ENCODE measurements at regions not wholly inside any gene's neighbourhood (a gene's known extent, or its start where the extent isn't known, plus 50 kb on each side); places are given as distances from the start of the nearest gene placed in this dataset.

DNA sequence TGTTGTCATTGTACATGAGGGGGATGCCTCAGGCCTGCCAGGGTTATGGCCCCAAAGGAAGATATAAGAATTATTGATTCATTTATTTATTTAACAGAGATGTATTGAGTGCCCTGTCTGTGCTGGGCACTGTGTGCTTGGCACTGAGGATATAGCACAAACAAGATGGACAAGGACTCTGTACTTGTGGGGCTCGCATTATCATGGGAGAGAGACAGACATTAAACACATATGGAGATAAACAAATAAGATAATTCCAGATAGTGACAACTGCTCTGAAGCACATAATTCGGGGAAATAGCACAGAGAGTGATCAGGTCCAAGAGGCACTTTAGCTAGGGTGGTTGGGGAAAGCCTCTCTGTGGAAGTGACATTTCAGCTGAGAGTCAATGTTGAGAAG is 119.8 kb upstream of the ARHGAP20 start:
- no peak for DNase-seq (ENCODE audit: low spot score)

DNA sequence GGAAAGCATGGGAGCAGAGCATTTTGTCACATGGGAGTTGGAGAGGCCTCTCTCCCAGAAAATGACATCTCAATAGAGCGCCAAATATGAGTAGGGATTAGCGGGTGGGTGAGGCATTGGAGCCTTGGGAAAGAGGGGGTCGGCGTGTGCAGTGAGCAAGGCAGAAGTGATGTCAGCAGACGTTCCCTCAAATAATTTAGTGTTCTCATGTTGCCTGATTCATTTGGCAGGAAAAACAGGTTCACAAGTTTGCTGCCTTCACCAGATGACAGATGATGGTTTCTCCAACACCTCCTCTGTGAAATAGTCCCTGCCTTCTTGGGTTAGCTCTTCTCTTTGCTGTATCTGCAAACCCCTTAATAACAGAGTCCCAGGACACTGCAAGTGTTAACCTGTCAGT is 118.5 kb upstream of the ARHGAP20 start:
- no peak for DNase-seq (ENCODE audit: low spot score)

DNA sequence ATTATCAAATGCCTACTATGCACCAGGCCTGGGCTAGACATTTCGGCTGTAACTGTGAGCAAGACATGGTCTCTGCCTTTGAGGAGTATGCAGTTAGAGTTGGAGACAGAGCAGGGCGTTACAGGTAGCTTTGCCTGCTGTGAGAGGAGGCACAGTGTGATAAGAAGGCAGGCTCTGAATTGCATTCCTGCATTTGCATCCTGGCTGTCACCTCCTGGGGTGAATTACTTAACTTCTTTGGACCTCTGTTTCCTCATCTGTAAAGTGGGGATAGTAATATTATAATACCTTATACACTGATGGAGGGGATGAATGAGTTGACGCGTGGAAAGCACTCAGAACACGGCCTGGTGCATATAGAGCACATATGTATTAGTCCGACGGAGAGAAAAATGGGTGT is 118.1 kb upstream of the ARHGAP20 start:
- DNase-seq (ENCODE audit: low spot score): no peak

DNA sequence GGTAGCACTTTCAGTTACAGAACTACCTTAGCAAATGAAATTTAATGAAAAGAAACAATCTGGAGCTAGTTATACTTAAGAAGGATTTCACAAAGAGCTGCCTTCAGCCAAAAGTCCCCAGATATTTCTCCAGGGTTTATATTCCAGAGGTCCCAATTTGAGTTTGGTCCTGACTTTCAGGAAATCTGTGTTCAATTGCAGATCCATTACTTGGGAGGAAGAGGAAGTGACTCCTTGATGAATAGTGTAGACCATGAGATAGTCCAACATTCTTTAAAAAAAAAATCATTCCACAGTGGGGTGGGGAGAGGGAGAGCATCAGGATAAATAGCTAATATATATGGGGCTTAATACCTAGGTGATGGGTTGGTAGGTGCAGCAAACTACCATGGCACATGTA is 117.6 kb upstream of the ARHGAP20 start:
- no peak for DNase-seq (ENCODE audit: low spot score)

DNA sequence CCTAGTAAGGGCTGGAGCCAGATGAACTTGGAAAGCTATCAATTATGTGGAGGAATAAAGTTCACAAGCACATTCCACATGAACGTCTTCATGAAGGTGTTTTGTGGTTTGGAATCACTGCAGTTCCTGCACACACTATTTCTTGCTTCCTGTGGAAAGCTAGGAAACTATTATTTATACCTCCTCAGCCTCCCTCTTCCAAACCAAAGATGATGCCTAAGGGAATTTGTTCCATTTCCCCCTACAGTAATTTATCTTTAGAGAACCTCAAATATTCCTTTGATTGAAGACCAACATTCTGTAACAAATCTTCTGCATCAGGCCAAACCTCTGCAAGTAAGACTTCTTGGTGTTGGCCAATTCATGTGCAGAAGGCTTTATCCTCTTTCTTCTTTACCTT is 115.8 kb upstream of the ARHGAP20 start:
- no peak for DNase-seq (ENCODE audit: low spot score)

DNA sequence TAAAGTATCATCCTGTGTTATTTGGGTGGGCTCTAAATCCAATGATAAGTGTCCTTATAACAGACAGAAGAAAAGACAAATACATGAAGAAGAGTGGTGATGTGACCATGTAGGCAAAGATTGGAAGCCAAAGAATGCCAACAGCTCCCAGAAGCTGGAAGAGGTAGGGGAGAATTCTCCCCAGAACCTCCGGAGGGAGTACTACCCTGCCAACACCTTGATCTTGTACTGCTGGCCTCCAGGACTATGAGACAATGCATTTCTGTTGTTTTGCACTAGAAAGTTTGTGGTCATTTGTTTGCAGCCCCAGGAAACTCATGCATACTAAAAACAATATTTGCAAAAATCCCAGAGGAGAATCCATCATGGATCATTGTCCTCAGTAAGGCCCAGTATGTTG is 115.0 kb upstream of the ARHGAP20 start:
- DNase-seq (ENCODE audit: low spot score): no peak

DNA sequence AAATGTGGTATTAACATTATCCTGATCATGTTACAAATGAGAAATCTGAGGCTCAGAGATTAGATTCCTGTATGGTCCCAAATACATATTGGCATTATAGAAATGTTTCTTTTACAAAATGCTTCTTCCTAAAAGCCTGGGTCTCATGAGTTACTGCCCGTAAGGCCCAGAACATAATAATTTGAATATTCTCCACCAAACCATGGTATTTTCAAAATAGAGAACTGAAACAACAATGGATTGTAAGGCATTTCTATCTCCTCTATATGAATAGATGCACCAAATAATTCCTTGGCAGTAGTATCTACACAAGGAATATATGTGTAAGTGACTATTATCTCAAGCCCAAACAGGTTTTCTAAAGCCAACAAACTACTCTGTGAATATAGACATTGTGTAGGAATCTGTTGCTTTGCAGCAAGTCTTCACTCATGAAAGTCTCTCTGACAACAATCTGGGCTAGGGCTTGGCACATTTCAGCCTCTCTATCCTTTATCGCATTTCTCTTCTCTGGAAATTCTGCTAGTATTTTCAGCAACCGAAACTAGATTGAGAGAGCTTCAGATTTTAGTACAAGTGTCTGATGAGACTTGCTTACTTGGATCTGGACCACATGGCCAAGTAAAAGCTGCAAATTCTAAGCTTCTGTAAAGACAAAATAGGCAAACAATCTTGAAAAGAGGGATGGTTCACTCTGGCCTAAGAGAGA is 112.8 kb upstream of the ARHGAP20 start:
- DNase-seq (ENCODE audit: low spot score): no peak

DNA sequence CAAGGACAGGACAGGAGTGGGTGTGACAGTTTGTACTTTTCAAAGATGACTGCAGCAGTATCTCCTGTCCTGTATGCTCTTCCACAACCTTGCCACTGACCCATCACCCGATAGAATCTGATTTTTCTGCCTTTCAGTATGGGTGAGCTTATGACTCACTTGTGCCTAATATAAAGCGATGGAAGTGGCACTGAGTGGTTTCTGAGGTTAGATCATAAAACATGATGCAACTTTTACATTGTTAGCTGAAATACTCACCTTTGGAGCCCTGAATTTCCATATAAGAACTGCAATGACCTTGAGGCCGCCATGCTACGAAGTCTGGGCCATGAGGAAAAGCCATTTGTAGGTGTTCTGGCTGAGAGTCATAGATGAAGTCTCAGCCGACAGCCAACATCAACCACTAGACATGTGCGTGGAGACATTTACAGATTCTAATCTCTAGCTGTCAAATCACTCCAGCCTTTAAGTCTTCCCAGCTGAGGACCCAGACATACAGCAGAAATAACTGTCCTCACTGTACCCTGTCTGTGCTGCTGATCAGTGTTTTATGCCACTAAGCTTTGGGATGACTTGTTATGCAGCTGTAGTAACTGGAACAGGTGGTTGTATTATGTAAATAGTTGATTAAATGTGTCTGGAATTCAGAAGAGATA is 105.9 kb upstream of the ARHGAP20 start:
- DNase-seq (ENCODE audit: low spot score): peak; percentile 7

DNA sequence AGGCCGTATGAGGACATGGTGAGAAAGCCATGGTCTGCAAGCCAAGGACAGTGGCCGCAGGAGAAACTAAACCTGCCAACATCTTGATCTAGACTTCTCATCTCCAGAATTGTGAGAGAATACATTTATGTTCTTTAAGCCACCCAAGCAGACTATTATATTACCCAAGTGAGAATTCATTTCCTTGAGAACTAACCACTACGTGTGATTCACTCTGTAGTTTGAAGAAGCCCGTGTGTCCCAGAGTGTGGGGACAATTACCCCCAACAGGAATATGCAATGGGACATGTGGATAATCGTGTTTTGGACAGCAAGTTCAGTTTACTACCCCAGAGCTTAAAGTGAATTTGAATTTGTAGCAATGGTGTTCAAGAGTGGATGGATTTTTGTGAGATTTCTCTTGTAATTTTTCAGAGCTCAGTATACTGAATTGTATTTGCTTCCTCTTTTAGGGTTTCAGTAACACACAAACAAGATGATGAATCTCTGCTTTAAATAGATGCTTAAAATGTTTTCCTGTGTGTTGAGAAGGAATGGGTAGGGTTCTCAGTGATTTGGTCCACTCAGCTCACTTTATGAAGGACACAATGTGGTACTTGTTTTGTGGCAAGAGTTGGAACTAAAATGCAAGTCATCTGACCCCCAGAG is 100.0 kb upstream of the ARHGAP20 start:
- DNase-seq (ENCODE audit: low spot score): no peak

DNA sequence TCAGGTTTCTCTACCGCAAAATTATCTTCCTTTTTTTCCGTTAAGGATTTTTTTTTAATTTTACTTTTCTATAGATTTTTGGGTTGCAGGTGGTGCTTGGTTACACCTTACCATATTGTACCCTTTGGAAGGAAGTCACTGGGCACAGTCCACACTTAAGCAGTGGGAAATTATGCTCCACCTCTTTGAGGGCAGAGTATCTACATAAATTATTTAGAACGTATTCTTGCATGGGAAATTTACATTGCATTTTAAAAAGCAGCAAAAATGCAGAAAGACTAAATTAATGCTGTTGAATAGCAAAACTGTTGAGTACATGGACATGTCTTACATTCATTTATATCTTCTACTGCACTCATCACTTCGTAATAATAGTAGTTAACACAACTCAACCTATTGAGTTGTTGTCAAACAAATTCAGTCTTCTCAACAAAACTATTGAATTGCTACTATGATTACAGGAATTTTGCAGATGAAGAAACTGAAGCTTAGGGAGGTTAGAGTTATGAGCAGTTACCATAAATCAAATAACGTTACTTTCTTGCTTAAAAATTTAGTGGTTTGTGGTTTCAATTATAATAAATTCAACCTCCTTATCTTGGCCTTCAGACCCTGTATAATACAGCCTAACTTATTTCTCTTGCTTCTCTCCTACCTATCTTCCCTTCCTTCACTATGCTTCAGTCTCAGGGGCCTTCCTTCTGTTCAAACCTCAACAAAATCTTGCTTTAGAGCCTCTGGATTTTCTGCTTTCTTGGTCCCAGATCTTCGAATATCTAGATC is 97.4 kb upstream of the ARHGAP20 start:
- no peak for DNase-seq (ENCODE audit: low spot score)

DNA sequence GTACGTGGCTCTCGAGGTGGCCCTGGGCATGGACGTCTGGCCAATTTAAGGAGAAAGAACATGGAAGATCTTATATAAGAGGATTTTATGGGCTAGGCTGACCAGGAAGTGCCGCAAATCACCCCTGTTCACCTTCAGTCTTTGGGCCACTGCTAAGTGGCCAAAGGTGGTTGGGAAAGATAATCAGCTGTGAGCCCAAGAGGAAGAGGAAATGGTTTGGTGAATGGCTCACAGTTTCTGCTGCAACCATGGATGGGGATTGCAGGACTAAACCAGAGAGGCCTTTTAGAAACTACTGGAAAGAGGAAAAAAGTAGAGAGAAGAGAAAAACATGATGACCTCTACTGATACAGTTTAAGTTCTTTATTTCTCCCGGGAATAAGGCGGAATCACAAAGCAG is 96.0 kb upstream of the ARHGAP20 start:
- DNase-seq (ENCODE audit: low spot score): no peak

DNA sequence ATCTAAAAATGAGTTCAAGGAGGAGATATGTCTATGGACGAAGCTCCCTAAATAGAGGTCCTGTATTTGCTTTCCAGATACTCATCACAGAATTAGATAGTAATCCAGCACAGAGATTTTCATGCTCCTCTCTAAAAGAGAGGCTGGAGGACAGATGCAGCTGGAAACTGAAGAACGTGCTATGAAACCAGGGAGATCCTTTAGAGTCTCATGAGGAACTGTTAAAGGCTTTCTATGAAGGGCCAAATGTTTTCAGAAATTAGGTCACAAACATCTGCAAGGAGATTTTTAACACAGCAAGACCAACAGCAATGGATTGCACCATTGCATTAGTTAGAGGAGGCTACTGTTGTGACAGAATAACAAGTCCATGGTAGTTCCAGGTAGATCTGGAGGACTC is 95.6 kb upstream of the ARHGAP20 start:
- DNase-seq (ENCODE audit: low spot score): no peak

DNA sequence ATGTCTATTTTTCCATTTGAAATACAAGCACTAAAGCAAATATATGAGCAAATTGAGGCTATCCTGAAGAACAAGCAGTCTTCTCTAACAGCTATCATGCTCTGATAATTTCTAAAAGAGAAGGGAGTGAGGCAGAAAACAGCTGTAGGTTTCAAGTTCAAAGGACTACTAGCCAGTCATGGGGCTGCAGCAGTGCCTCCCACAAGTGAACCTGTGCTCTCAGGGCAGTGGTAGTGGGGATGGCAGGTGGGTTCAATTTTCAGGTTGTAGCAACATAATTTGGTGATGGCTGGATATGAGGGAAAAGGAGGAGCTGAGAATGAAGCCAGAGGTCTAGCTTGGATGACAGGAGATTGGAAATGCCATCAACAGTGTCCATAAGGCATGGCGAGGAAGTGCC is 93.5 kb upstream of the ARHGAP20 start:
- DNase-seq (ENCODE audit: low spot score): no peak

DNA sequence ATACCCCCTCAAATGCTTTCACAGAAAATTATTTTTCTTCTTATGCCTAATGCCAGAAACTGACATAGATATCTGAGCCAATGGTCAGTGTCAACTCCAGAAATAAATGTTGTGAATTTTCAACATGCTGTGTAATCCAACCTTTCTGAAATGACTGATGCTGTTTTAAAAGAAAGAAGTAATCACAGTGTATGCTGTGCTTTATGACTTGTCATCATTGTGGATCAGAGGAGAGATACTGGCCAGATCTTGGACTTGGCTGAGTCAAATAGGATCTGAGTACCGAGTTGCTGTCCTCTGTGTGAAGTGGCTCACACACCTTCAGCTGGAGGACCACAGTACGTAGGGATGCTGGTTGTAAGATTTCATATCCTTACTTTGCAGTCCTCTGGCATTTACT is 89.9 kb upstream of the ARHGAP20 start:
- DNase-seq (ENCODE audit: low spot score): no peak

DNA sequence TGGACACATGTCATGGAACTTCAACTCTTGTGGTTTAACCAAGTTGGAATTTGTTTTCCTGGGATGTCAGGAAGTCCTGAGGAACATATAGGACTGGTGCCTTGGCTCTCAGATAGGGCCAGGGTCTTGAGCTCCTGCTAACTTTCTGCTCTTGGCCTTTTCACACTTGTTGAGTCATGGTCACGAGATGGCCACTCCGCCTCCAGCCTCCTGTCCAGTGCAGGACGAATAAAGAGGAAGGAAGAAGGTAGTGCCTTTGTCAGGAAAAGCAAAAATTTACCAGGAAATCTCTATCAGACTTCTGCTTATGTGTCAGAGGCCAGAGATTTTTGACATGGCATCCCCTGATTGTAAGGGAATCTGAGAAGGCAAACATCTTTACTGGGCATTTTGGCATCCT is 89.1 kb upstream of the ARHGAP20 start:
- no peak for DNase-seq (ENCODE audit: low spot score)

DNA sequence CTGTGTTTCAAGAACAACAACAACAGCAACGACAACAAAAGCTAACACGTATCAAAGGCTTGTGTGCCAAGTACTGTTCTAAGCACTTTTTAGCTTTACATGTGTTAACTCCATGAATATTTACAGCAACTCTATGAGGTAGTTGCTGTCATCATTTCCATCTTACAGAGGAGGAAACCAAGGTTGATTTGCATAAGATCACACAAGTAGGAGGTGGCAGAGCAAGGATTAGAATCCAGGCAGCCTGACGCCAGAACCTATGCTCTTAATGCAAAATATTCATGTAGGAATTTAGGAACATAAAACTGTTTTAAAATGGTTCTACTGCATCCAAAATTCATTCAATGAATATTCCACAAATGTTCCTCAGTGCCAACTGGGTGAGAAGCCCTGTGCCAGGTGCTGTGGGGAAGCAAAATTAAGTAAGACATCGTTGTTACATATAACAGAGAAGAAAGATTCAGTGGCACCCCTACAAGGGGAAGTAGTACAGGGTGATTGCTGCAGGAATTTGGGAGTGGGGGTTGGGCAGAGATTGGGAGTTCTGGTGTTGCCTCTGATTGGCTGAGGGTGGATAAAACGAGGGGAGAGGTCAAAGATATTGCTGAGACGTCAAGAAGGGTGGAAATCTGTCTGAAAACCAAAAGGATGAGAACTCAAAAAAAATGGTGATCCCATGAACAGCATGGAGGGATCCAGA is 86.1 kb upstream of the ARHGAP20 start:
- DNase-seq (ENCODE audit: low spot score): no peak

DNA sequence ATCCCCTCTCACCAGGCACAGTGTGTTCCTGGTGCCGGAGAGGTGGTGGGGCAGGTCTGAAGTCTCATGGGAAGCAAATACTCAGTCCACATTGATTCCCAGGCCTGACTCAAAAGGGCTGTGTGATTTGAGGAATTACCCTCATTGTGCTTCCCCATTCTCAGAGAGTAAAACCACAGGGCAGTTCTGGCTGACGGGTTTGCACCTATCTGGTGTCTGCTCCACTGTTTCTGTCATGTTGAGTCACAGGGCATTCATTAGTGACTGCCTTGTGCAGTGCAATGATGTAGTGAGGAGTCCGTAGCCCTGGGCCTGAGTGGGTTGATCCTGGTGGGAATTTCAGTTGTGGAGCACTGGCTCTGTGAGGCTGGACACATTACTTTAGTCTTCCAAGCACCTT is 85.2 kb upstream of the ARHGAP20 start:
- DNase-seq (ENCODE audit: low spot score): no peak

DNA sequence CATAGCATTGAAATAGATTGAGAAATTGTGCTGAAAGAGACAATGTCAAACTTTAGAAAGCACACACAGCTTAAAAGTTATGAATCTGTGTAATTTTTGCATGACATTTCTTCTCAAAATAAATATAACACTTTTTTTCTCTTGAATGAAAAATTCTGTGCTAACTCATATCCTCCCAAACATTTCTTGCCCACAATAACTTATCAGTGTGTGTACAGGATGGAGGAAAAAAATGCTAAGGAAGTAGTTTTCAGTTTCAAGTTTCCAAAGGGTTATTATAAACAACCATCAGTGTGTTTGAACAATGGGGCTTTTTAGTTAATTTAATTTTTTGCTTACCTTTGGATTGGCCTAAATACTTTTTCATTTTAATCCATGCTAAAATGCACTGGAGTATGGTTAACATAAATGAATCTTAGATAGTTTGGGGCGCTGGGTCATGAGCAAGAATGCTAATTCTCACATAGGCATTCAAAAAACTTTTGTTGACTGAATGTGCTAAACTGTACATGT is 82.9 kb upstream of the ARHGAP20 start:
- DNase-seq (ENCODE audit: low spot score): no peak

DNA sequence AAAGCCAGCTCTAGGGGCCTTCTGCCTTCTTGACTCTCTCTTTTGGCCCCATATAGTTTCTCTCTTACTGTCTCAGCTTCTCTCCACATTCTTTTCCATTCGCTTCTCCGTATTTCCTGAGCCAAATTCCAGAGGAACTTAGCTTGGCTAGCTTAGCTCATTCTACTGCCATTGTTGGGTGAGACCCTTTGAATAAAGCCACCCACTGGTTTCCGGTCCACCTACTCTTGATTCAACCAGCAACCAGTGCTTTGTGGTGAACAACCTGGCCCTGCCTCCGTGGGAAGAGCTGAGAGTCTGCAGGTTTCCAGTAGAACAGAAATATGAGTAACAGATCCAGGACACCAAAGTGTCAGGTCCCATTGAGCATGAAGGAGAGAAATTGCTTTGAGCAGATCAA is 81.3 kb upstream of the ARHGAP20 start:
- no peak for DNase-seq (ENCODE audit: low spot score)

DNA sequence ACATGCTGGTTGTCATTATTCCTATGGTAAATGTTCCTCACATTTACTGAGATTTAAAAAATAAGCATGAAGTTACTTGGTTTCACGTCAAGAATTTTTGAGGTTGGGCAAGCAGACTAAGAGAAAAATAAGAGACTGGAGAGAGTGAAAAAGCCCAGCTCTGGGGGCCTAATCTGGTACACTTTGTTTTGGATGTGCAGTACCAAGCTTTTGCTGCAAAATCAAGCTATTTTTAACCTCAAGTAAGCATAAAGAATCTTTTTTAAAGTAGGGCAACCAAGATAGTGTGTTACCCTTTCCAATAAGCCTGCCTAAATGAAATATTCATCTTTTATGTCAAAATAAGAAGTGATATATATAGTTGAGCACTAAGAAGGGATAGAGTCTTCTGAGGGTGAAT is 79.4 kb upstream of the ARHGAP20 start:
- no peak for DNase-seq (ENCODE audit: low spot score)

DNA sequence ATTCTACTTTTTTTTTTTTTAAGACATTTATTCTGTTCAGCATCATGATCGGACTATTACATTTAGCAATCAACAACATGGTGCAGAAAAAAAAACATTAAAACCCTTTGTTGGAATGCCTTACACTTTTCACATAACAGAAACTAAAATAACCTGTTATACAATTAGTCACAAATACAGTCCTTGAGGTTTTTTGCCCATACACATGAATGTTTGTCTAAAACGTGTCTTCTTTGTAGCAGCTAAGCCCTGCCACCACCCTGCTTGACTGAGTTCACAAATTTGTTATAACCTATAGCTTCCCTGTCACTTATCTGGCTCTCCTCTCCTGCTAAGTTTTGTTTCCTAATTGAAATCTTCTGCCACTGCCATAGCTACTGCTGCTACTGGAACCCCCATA is 75.4 kb upstream of the ARHGAP20 start:
- DNase-seq (ENCODE audit: low spot score): no peak
